NCI-H748 treated with DMSO at 0.1 percent for 48 hours (cell line): ENCODE measurements at regions not wholly inside any gene's neighbourhood (a gene's known extent, or its start where the extent isn't known, plus 50 kb on each side); places are given as distances from the start of the nearest gene placed in this dataset.

Experiments
- DNase-seq: peaks from one replicate; lab custom pipeline; 2025; lab: John Stamatoyannopoulos, UW

DNA sequence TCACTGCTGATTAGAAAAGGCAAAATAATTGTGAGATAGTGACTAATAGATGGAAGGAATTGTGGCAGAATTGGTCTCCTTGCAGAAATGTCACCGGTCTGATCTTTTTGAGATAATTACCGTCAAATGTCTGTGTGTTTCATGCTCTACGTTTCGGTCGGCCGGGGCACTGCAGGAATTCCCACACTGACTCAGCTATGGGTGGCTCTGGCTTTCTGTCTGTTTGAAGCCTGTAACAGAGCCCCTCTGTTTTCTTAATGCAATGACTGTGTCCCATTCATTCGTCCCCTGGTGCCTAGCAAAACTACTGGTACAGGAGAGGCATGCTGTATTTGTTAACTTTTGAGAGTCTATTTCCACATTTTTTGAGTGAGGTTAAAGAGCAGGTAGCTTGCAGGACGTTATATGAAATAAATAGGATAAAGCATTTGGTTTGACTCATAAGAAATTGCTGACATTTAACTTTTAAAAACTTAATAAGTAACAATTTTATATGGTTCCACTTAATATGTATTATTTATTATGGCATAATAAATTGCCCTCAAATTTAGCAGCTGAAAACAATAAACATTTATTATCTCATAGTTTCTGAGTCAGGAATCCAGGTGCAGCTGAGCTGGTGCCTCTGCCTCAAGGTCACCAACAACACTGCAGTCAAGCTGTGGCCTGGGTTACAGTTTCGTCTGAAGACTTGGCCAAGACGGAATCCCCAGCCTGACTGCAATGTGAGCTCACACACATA, 53.3 kb upstream of the CTBP2 start:
- DNase-seq = no peak

DNA sequence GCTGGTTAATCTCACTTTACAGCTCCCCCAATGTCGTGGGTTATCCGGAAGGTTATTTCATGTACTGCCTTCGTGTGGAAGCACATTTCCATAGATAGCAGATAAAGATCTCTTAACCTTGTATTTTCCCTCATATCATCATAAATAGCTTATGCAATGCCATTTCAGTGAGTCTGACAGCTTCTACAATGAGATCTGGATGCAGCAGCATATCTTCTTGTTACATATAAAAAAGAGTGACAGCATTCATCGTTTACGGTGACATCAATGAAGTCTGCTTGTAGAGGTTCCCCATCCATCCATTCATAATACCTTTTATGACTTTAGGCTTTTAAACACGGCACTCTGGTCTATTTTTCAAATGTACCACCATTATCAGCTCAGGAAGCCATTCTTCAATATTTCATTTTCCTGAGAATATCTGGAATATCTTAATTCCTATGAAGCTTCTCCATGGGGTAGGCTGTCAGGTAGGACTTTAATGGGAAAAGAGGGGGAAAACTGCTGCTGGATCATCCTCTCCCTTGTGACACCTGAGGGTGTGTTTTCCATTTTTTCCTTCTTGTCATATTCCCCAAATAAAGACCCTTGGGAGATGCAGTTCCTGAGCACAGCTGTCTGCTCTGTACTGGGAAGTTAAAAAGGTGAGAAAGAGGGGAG, 51.9 kb upstream of the CTBP2 start:
- DNase-seq = no peak
